Adrenal gland (tissue), 9 donors: ENCODE measurements at regions not wholly inside any gene's neighbourhood (a gene's known extent, or its start where the extent isn't known, plus 50 kb on each side); places are given as distances from the start of the nearest gene placed in this dataset.

ENCODE experiments used
- DNase-seq, 7 donors: peaks; one replicate each; pipeline ENCODE4 v3.0.0-alpha.2; 2019 to 2020
- H3K27ac ChIP-seq, 5 donors: fragments of 200-600 bp; sonication (generic) in 4 of 5; 1 replicate in 3 of 5; 2 replicates in 2 of 5; pipeline versions ENCODE4 v1.5.1 to v1.8.0; 2016 to 2020; ENCODE audit warnings: mild to moderate bottlenecking in 1 of 5
- H3K27me3 ChIP-seq: fragments of 200-600 bp; 2 replicates; pipeline ENCODE4 v1.8.0; 2021
- H3K36me3 ChIP-seq, 2 donors: fragments of 200-600 bp; replicated peaks in 1 of 2; 1 replicate in 1 of 2; 2 replicates in 1 of 2; pipeline versions ENCODE4 v1.5.1 to v1.8.0; 2018 to 2022
- H3K4me1 ChIP-seq, 2 donors: fragments of 200-600 bp; replicated peaks in 1 of 2; 1 replicate in 1 of 2; 2 replicates in 1 of 2; pipeline versions ENCODE4 v1.5.1 to v1.8.0; 2018 to 2021
- H3K4me3 ChIP-seq, 4 donors: fragments of 200-600 bp; sonication (generic) in 3 of 4; one replicate each; pipeline ENCODE4 v1.5.1; 2016 to 2018
- H3K9me3 ChIP-seq, 3 donors: fragments of 200-600 bp; sonication (generic) in 1 of 3; replicated peaks in 1 of 3; 1 replicate in 2 of 3; 2 replicates in 1 of 3; pipeline versions ENCODE4 v1.5.1 to v1.8.0; 2016 to 2021
- CTCF ChIP-seq, 6 experiments: fragments of 450-650 bp in 4 of 6; fragments of 200-600 bp in 2 of 6; sonication (generic) in 1 of 6; IDR thresholded peaks; 1 replicate in 5 of 6; 2 replicates in 1 of 6; pipeline versions ENCODE4 v1.5.1 to v1.8.0; 2016 to 2021; ENCODE audit warnings: antibody characterized with exemption in 6 of 6, mild to moderate bottlenecking in 2 of 6, moderate library complexity in 1 of 6
- POLR2A ChIP-seq, 2 donors: fragments of 450-650 bp; IDR thresholded peaks; one replicate each; pipeline ENCODE4 v1.6.1; 2017; ENCODE audit warnings: antibody characterized with exemption in 2 of 2, mild to moderate bottlenecking in 2 of 2, moderate library complexity in 1 of 2
- WGBS, 4 donors: extraction: QIAGEN DNeasy Blood & Tissue Kit in 2 of 4; methylation state at CpG; one replicate each; pipeline versions ENCODE4 v1.1.5 to v1.1.7; 2013 to 2017; 5-methylcytosine and 5-hydroxymethylcytosine counted together
- intact Hi-C, 2 donors: fragments of 100-400 bp; cut with DNase I; formaldehyde crosslinking; loops; one replicate each; pipeline versions ENCODE4 v1.14.1 to v1.15.0; 2022 to 2023
- donor health status: healthy with polysubstance abuse.
- donor health status: Bipolar disorder and iron deficiency.
- donor health status: DM: yes; HTN: yes; CAD: no.
- donor health status: DM: no; HTN: no; CAD: no.
- donor health status: DM: no; HTN: no; CAD: no.

- intact Hi-C loops = no loop called here
- H3K27ac ChIP-seq = no peak overlapping the region
Measured at GRCh38 chr20:4470375-4470774, 215.9 kb upstream of the PRNP start.

GRCh38 chr20:4469910-4470309 is 216.3 kb upstream of the PRNP start:
- DNase-seq = no peak
- no peak overlapping the region for H3K4me3 ChIP-seq
- no peaks in the 10 kb centered on the region for H3K4me1 ChIP-seq
- intact Hi-C loops = no loop called here
- H3K27ac ChIP-seq = no peak overlapping the region
- no peaks in the 10 kb centered on the region for H3K9me3 ChIP-seq
- TF ChIP-seq CTCF (IDR thresholded peaks at IDR 0.05) (no peak), POLR2A (IDR thresholded peaks at IDR 0.05) (no peak)
- no peaks in the 10 kb centered on the region for H3K36me3 ChIP-seq
- WGBS, 4 donors = 66 to 71% (median 67%) methylated on average over 4 of the region's 4 CpGs
- H3K27me3 ChIP-seq = no peaks in the 10 kb centered on the region

More at GRCh38 chr20:4470375-4470774, 215.9 kb upstream of the PRNP start:
- no peak overlapping the region for H3K4me3 ChIP-seq
- no peak for TF ChIP-seq CTCF (IDR thresholded peaks at IDR 0.05)
- no peak for TF ChIP-seq POLR2A (IDR thresholded peaks at IDR 0.05)
- H3K9me3 ChIP-seq = no peaks in the 10 kb centered on the region
- DNase-seq = no peak
- no peaks in the 10 kb centered on the region for H3K4me1 ChIP-seq
- no peaks in the 10 kb centered on the region for H3K36me3 ChIP-seq
- WGBS, 4 donors = 48 to 56% (median 52%) methylated on average over 3 of the region's 3 CpGs
- H3K27me3 ChIP-seq = no peaks in the 10 kb centered on the region

- Histone ChIP-seq H3K27ac (no peak overlapping the region), H3K4me3 (no peak overlapping the region), H3K4me1 (no peaks in the 10 kb centered on the region), H3K9me3 (no peaks in the 10 kb centered on the region), H3K27me3 (no peaks in the 10 kb centered on the region), H3K36me3 (no peaks in the 10 kb centered on the region)
- 43 to 58% (median 45%) methylated on average over 1 of the region's 1 CpG for WGBS, 4 donors
- DNase-seq = no peak
- no peak for TF ChIP-seq CTCF (IDR thresholded peaks at IDR 0.05)
- no peak for TF ChIP-seq POLR2A (IDR thresholded peaks at IDR 0.05)
- intact Hi-C loops = no loop called here
Measured at GRCh38 chr20:4468114-4468513, 218.1 kb upstream of the PRNP start.

- H3K27me3 ChIP-seq = no peaks in the 10 kb centered on the region
- no peaks in the 10 kb centered on the region for H3K36me3 ChIP-seq
- intact Hi-C loops = no loop called here
- H3K4me3 ChIP-seq = no peak overlapping the region
- TF ChIP-seq POLR2A (IDR thresholded peaks at IDR 0.05) = no peak
- no peak for TF ChIP-seq CTCF (IDR thresholded peaks at IDR 0.05)
- 52 to 65% (median 54%) methylated on average over 4 of the region's 4 CpGs for WGBS, 4 donors
- no peaks in the 10 kb centered on the region for H3K4me1 ChIP-seq
- H3K27ac ChIP-seq = no peak overlapping the region
- no peak for DNase-seq
- no peaks in the 10 kb centered on the region for H3K9me3 ChIP-seq
Measured at GRCh38 chr20:4465855-4466545, 216.9 kb upstream of the ADRA1D start.
